ENCODE measurements at regions not wholly inside any gene's neighbourhood (a gene's known extent, or its start where the extent isn't known, plus 50 kb on each side); places are given as distances from the start of the nearest gene placed in this dataset.

- Histone ChIP-seq H3K36me3 (no peaks in the 10 kb centered on the region), H3K4me1 (replicated peaks) (no peaks in the 10 kb centered on the region), H3K27ac (no peak overlapping the region), H3K4me3 (no peak overlapping the region), H3K9me3 (no peaks in the 10 kb centered on the region), H3K27me3 (replicated peaks; ENCODE audit: insufficient read depth) (no peaks in the 10 kb centered on the region)
- intact Hi-C loops (cut with DNase I) = no loop called here
- no peak for DNase-seq (ENCODE audit: low spot score)
- 35% methylated on average over 4 of the region's 4 CpGs for WGBS
- TF ChIP-seq POLR2A (IDR thresholded peaks at IDR 0.05) (no peak), CTCF (IDR thresholded peaks at IDR 0.05) (no peak), POLR2AphosphoS5 (IDR thresholded peaks at IDR 0.05) (no peak)
These were observed 175.8 kb upstream of the ADCY2 start for GRCh38 chr5:7220156-7220555.

- intact Hi-C loops (cut with DNase I) = no loop called here
- Histone ChIP-seq H3K27ac (no peak overlapping the region), H3K9me3 (no peaks in the 10 kb centered on the region), H3K36me3 (no peaks in the 10 kb centered on the region), H3K27me3 (replicated peaks; ENCODE audit: insufficient read depth) (no peaks in the 10 kb centered on the region), H3K4me1 (replicated peaks) (no peaks in the 10 kb centered on the region), H3K4me3 (no peak overlapping the region)
- no peak for DNase-seq (ENCODE audit: low spot score)
- no peak for TF ChIP-seq CTCF (IDR thresholded peaks at IDR 0.05)
- no peak for TF ChIP-seq POLR2AphosphoS5 (IDR thresholded peaks at IDR 0.05)
- no peak for TF ChIP-seq POLR2A (IDR thresholded peaks at IDR 0.05)
- WGBS = 89% methylated on average over 3 of the region's 3 CpGs
These were observed 174.9 kb upstream of the ADCY2 start for GRCh38 chr5:7221041-7221440.

GRCh38 chr5:7225826-7226225 is 170.1 kb upstream of the ADCY2 start:
- Histone ChIP-seq H3K4me3 (no peak overlapping the region), H3K27ac (no peak overlapping the region), H3K36me3 (no peaks in the 10 kb centered on the region), H3K4me1 (replicated peaks) (no peaks in the 10 kb centered on the region), H3K27me3 (replicated peaks; ENCODE audit: insufficient read depth) (no peaks in the 10 kb centered on the region), H3K9me3 (no peaks in the 10 kb centered on the region)
- intact Hi-C loops (cut with DNase I) = no loop called here
- no peak for DNase-seq (ENCODE audit: low spot score)
- TF ChIP-seq CTCF (IDR thresholded peaks at IDR 0.05) = no peak
- no peak for TF ChIP-seq POLR2A (IDR thresholded peaks at IDR 0.05)
- TF ChIP-seq POLR2AphosphoS5 (IDR thresholded peaks at IDR 0.05) = no peak
- 68% methylated on average over 5 of the region's 5 CpGs for WGBS

- Histone ChIP-seq H3K4me1 (replicated peaks) (no peaks in the 10 kb centered on the region), H3K9me3 (no peaks in the 10 kb centered on the region), H3K27ac (no peak overlapping the region), H3K4me3 (no peak overlapping the region), H3K27me3 (replicated peaks; ENCODE audit: insufficient read depth) (no peaks in the 10 kb centered on the region), H3K36me3 (no peaks in the 10 kb centered on the region)
- TF ChIP-seq POLR2AphosphoS5 (IDR thresholded peaks at IDR 0.05) (no peak), POLR2A (IDR thresholded peaks at IDR 0.05) (no peak), CTCF (IDR thresholded peaks at IDR 0.05) (no peak)
- WGBS = 61% methylated on average over 10 of the region's 10 CpGs
- intact Hi-C loops (cut with DNase I) = no loop called here
- DNase-seq (ENCODE audit: low spot score) = no peak
These were observed 153.7 kb upstream of the ADCY2 start for GRCh38 chr5:7242118-7242710.

- no peak for DNase-seq (ENCODE audit: low spot score)
- Histone ChIP-seq H3K27ac (no peak overlapping the region), H3K27me3 (replicated peaks; ENCODE audit: insufficient read depth) (no peaks in the 10 kb centered on the region), H3K36me3 (no peaks in the 10 kb centered on the region), H3K4me3 (no peak overlapping the region), H3K9me3 (no peaks in the 10 kb centered on the region), H3K4me1 (replicated peaks) (no peaks in the 10 kb centered on the region)
- TF ChIP-seq POLR2A (IDR thresholded peaks at IDR 0.05) (no peak), CTCF (IDR thresholded peaks at IDR 0.05) (no peak), POLR2AphosphoS5 (IDR thresholded peaks at IDR 0.05) (no peak)
- WGBS = 77% methylated on average over 3 of the region's 3 CpGs
- intact Hi-C loops (cut with DNase I) = no loop called here
These were observed 151.7 kb upstream of the ADCY2 start for GRCh38 chr5:7244208-7244607.

All from prostate gland (tissue), 2 donors.